ENCODE measurements at regions not wholly inside any gene's neighbourhood (a gene's known extent, or its start where the extent isn't known, plus 50 kb on each side); places are given as distances from the start of the nearest gene placed in this dataset.

DNA sequence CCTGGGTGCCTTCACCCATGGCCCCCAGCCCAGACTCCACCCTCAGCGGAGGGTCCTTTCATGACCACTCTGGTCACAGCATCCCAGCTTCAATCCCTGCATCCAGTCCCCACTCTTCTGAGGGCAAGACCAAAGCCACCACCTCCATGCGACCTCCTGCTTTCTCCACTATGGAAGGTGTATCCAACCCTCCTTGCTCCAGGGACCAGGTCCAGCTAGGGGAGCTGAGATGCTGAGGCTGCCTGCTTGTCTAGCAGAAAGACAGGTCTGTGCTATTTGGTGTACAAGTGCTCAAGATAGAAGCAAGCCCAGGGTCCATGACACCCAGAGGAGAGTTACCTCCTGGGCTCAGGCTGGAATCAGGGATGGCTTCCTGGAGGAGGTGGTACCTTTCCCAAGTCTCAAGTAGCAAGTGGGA, 73.8 kb upstream of the RAB6C start:
- no peak for DNase-seq

DNA sequence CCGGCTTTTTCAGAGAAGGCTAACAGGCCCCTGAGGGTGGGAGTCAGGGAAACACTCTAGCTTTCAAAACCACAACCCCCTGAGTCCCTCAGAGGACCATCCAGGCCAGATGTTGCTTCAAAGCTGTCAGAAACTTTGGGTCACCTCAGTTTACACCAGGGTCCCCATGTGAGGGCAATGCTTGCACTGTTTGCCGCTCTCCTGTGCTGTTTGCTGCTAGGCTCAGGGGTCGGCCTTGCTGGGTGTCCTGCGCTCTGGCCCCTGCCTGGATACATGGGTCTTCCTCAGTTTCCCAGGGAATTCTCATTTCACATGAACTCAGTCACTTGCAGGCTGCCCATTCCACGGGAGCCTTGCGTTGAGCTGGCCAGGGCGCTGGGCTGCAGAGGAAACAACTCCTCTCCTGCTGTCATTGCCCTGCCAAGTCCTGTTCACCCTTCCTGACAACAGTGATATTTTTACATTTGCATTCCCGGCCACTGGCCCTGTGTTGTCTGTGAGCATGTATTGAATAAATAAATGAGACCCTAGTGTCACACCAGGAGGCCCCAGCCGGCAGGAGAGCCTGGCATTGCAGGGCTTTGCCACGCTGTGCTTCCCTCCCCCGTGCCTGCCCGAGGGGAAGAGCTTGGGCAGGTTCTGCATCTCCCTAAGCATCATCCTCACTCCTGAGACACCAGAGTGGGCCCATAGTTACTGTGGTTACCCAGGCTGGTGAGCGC, 73.2 kb upstream of the RAB6C start:
- no peak for DNase-seq

DNA sequence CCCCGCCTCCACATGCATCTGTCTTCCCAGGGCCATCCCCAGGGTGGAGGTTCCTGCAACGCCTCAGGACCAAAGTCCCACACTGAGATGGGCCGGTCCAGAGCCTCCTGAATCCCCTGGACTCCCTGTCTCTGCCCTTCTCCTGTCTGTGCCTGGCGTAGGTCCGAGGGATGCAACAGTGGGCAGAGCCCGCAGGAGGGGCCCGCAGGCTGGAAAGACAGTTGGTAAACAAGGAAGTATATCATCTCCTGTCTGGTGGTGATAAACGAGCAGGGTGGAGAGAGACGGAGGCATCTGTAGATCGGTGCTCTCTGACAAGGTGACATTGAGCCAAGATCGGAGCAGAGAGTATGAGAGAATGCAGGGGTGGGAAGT, 72.6 kb upstream of the RAB6C start:
- no peak for DNase-seq

DNA sequence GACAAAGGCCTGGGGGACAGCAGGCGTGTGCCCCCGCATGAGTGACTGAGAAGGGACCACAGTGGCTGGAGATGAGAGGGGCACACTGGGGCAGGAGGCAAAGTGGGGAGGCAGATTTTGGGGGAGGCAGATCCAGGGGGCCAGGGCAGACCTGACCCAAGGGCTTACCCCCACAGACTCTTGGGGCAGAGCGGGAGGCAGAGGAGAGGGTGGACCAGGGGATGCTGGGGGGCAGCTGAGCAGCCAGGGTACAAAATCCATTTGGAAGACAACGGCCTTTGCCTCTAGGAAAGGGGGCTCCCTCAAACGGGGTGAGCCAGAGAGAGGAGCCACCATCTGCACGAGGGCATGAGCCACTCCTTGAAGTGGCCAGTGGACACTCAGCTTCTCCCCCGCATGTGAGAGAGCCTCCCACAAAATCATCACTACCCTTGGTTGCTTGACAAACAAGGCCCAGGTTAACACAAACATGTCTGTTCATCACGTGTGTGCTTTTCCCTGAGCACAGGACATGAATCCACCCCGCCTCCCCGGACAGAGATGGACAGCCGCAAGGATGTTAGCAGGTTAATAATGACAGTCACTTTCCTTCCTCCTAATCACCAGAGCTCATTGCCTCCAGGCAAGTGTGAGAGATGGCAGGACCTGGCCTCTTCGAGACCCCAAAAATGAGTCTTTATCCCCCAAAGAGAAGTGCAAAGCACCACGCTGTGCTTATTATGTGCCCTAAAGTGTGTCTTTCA, 72.0 kb upstream of the RAB6C start:
- DNase-seq: no peak

DNA sequence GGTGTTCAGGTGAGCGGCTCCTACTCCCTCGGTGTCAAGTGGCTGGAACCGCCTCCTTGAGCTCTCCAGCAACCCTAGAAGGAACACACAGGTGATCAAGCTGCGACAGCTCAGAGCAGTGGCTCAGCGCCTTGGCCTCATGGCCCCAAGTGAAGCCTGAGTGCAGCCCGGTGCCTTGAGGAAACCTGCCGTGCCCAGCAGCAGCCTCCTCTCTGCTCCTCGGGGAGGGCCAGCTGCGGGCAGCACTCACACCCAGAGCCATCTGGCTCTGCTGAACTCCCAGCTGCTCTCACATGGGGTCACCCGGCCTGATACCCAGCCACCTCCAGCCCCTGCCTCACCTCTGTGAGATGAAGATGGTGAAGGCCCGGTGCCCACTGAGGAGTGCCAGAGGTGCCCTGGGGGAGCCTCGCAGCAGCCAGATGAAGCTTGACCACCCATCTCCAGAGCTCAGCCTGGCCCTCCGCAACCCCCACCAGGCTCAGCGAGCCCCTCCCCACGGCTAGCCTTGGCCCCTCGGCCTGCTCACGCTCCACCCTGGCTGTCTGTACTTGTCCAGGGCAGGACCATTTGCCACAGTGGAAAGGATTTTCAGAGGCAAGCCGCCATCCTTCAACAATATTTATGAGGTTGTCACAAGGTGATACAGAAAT, 70.6 kb upstream of the RAB6C start:
- no peak for DNase-seq

DNA sequence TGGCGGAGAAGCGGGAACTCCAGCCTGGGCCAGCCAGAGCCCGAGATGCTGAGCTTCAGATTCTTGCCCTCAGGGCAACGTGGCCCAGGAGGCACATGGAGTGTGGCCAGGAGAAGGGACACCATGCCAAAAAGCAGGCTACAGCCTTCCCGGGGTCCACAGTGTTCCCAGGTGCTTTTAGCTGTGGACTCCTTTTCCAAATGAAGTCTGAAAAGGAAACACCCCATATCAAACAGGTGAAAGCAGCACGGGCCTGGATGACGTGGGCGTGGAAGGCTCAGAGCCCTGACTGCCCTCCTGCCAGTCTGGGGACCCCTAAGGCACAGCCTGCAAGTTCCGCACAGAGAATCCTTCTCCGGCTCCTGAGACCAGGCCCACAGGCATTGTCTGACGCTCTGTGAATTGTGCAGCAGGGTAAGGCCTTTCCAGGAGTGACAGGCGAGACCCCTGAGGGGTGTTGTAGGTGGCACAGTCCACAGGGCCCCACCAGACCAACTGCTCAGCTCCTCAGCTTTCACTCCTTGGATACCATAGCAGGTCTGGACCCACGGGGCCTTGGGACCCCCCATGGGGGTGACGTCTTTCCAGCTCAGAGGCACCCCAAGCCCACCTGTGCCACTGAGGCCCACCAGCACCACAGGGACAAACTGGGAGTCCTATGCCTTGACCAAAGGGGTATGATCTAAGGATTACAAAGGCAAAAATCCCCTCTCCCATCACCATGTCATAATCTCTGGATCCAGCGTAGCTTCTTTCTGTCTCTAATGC, 69.6 kb upstream of the RAB6C start:
- no peak for DNase-seq

DNA sequence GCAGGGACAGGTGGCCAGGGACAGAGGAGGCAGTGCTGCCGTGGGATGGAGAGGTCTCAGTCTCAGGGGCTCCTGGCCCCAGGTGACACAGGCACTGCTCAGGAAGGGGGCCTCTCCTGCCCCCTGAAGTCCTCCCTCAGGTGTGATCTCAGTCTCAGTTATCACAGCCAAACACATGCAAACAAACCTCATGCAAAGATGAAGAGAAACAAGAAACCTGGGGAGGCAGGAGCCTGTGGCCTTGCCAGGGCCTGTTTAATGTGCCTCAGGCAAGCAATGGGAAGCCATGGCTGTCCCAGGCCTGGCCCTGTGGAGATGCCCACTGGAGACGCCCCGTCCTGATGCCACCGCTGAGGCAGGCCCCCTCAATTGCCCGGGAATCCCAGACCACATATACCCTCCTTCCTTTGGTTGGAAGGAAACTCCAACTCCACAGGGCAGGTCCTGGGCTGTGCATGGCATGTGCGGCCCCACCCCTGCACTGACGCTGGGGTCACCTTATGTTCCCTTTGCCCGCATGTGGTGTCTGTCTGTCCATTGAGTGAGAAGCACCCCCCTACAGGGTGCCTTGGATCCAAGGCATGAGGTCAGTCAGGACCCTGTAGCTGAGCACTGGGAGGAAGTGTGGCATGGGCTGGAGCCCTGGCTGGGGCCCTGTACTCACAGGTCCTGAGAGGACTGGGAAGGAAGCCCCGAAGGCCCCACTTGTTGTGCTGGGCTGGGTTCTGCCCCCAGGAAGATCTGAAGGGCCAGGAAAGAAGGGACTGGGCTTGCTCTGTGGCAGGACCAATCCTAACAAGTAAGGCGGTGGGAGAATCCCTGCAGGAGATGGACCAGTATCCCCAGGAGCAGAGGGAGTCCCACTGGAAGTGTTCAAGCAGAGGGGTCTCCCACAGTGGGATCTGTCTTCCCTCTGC, 68.8 kb upstream of the RAB6C start:
- no peak for DNase-seq

DNA sequence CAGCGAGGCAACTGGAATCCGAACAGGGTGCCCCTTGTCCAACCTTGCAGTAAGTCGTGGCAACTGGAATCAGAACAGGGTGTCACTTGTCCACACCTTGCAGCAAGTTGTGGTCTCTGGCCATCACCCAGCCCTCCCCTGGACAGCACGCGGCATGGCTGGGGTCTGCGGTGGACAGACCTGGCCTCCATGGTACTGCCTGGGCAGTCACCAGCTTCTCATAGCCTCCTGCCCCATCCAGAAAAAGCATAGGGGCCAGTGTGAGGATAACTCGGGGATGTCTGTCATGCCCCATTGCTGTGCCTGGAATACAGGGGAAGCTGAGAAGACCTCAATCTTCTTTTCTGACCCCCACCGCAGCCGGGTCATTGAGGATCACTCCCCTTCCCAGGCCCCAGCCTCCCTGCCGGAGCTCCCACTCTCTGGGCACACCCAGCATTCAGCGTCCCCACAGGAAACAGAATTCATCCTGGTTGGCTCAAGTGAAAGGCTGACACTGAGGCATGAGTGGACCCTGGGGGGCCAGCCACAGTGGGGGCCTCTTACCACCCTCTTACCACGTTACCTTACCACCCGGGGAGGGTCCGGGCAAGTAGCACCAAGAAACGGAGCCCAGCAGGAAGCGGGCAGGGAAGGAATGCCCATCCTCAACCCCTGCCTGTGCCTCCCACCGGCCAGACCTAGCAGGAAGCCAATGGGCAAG, 68.0 kb upstream of the RAB6C start:
- no peak for DNase-seq

DNA sequence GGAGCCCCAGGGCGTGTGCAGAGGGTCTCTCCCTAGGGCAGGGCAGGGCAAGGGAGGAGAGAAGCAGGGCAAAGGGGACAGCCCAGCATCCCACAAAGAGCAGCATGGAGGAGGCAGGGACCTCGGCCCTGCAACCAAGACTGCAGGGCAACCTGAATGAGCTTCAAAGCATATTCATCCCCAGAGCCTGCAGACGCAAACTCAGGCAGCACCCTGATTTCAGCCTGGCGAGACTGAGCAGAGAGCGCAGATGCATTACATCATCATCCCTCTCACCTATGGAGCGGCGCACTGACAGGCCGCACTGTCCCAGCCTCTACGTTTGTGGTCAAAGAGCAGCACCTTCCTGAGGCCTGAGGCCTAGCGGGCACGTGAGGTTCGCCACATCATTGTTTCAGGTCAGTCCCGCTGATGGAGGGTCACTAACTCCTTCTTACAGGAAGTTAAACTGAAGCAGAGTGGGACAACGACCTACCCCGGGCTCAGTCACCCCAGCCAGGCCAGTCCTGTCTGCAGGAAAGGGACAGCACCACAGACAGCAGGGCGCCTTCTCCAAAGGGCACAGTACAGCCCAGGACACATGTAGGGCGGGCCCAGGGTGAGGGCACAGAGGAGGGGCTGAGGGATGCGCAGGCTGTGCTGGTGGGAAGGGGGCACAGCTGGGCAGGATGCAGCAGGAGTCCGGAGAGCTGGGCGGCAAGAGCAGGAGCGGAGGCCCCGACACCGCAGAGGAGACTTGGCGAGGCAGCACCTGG, 67.2 kb upstream of the RAB6C start:
- no peak for DNase-seq

DNA sequence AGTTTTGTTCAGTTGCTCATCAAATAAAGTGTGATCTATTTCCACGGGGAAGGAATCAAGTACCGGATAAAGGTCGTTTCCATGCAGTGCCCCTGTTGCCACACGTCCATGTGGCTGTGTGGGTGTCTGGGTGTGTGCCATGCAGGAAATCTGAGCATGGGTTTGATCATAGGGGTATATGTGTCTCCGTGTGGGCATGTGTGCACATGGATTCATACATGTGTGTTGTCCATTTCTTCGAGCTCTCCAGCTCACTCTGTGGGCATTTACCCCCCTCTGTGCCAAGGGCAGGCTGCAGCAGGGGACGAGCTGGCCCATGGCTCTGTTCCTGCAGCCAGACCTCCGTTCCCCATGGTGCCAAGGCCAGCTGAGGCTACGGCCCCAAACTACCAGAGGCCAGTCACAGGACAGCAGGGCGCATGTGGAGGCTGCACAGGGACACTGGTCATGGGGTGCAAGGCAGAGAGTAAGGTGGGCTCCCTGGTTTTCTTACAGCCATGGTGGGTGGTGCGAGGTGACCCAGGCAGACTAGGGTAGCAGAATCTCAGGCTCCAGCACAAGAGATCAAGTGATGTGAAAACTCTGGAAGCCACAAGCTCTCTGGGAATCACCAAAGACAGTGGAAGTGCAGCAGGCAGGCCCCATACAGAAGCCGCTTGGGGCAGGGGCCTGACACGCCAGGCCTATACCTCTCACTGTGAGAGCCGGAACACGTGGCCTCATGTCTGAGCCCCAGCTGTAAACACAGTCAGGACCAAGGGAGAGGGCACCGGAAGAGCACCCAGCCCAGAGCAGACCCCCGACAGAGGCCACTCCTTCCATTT, 66.4 kb upstream of the RAB6C start:
- no peak for DNase-seq

DNA sequence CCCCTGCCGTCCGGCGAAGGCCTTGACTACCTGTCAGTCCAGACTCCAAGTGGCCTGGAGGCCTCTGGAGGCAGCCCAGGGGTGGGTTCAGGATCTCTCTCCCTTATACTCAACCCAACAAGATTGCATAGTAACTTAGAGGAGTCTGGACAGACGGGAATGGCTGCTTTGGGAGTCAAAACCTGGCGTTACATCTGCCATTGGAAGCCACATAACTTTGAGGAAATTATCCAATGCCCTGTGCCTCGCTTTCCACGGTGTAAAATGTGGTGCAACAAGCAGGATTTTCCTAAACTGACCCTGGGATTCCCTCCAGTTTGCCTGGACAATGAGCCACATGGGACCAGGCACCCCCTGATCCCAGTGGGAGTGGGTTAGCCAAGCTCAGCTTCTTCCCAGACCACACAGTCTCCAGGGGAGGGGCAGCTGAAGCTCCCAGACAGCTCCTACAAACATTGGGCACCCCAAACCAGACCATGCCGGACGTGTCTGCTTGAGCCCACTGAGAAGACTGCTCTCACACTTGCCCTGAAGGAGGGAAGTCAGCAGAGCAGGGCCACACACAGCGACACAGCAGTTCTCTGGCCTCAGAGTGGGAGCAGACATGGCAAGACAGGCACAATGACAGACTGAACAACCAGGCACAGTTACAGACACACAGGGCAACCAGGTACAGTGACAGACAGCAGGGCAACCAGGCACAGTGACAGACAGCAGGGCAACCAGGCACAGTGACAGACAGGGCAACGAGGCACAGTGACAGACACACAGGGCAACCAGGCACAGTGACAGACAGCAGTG, 65.6 kb upstream of the RAB6C start:
- no peak for DNase-seq

DNA sequence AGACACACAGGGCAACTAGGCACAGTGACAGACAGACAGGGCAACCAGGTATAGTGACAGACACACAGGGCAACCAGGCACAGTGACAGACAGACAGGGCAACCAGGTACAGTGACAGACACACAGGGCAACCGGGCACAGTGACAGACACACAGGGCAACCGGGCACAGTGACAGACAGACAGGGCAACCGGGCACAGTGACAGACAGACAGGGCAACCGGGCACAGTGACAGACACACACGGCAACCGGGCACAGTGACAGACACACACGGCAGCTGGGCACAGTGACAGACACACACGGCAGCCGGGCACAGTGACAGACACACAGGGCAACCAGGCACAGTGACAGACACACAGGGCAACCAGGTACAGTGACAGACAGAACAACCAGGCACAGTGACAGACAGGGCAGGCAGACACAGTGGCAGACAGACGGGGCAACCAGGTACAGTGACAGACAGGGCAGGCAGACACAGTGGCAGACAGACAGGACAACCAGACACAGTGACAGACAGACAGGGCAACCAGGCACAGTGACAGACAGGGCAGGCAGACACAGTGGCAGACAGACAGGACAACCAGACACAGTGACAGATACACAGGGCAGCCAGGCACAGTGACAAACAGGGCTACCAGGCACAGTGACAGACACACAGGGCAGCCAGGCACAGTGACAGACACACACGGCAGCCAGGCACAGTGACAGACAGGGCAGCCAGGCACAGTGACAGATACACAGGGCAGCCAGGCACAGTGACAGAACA, 64.7 kb upstream of the RAB6C start:
- no peak for DNase-seq

DNA sequence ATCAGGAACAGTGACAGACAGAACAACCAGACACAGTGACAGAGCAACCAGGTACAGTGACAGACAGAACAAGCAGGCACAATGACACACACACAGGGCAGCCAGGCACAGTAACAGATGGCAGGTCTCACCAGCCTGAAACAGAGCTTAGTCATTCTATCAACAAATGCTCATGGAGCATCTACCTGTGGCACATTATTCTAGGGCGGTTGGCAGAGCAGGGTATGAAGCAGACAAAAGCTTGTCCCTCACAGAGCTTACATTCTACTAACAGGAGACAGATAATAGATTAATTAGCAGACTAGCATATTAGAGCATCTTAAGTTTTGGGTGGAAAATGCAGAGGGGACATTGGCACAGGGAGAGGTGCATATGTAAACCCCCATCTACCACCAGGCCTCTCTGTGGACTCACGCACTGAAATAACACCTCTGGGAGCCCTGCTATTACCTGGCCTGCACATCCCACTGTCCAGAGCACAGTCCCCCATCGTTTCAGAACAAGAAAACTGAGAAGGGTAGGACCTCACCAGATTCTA, 64.1 kb upstream of the RAB6C start:
- no peak for DNase-seq

DNA sequence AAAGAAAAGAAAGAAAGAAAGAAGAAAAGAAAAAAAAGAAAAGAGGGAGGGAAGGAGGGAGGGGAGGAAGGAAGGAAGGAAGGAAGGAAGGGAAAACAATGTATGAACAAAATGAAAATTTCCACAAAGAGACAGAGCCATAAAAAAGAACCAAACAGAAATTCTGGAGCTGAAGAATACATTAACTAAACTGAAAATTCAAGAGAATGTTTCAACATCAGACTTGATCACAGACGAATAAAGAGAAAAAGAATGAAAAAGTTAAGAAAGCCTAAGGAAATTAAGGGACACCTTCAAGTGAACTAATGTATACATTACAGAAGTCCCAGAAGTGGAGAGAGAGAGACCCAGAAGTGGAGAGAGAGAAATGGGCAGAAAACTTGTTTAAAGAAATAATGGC, 60.9 kb upstream of the RAB6C start:
- DNase-seq: no peak

DNA sequence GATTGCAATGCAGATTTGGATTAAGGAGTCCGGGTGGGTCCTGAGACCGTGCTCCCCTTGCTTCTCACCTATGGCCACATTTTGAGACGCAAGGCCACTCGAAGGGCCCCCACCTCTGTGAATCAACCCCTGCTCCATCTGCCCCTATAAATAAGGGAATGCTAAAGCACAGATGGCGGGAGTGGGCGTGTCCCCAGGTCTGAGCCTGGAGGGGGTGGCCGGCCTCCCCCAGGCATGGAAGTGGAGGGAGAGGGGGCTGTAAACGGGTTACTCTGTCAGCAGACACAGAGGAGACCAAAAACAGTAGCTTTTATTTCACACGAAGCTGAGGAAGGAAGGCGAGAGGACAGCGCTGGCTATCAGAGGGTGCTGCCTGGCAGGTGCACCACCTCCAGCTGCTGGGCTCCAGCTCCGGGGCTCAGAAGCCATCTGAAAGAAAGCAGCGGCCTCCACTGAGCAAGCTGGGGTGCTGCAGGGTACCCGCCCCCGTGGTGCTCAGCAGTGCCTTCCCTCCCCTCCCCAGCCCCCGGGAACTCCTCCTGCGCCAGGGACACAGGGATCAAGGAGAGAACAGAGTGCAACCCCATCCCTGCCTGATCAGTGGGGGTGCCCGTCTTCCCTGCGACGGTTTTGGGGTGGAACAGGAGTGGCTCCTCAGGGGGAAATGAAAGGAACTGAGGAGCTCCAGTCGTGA, 56.7 kb upstream of the RAB6C start:
- no peak for DNase-seq

DNA sequence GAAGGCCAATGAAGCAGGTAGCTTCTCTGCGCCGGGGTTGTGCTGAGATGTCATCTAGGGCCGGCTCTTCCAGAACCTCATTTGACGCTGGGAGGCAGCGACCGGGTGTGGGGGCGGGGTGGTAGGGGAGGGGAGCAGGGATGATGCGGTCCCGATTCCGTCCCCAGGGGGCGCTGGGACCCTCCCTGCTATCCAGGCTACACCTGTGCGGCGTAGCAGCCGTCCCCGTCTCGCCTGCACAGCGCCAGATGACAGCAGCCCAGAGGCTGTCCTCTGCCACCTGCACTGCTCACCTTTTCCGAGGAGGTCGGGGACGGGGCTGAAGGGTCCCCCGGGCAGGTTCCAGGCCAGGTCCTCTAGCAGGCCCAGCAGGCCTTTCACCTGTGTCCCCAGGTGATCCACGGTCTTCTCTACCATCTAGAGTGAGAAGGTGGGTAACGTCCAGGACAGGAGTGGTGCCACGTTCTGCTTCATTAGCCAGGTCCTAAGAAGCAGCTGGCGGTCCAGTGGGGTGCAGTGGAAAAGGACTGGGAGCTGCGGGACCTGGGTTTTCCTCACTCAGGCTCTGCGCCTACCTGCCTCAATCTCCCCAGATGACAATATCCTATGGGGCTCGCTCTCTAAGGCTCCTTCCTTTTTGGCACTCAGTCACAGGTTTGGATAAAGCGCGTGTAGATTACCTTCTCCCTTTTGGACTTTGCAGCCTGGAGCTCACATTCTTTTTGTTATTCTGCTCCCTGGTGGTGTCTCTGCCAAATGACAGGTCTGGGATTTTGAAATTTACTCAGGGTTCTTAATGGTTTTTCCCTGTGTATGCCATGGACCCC, 56.0 kb upstream of the RAB6C start:
- DNase-seq: peak; percentile 39 to 51
